ENCODE measurements at regions not wholly inside any gene's neighbourhood (a gene's known extent, or its start where the extent isn't known, plus 50 kb on each side); places are given as distances from the start of the nearest gene placed in this dataset.

- no peak for TF ChIP-seq CEBPB (IDR thresholded peaks at IDR 0.05; ENCODE audit: borderline replicate concordance, low read depth, low read length)
- TF ChIP-seq RAD21 (CRISPR knock-in tag; IDR thresholded peaks at IDR 0.05): no peak
- no peak for TF ChIP-seq CTCF (CRISPR knock-in tag; IDR thresholded peaks at IDR 0.05)
- no peak for TF ChIP-seq SRY (CRISPR knock-in tag; IDR thresholded peaks at IDR 0.05)
- no peak for TF ChIP-seq EZH2 (conservative IDR thresholded peaks at IDR 0.05; ENCODE audit: low read depth, low read length)
- no peak for TF ChIP-seq HNF4G (IDR thresholded peaks at IDR 0.05; ENCODE audit: borderline replicate concordance, low read depth, low read length)
- TF ChIP-seq HNF4G (CRISPR knock-in tag; IDR thresholded peaks at IDR 0.05; ENCODE audit: borderline replicate concordance, low read depth): no peak
- TF ChIP-seq CENPX (CRISPR knock-in tag; IDR thresholded peaks at IDR 0.05): no peak
- no peak for TF ChIP-seq MAX (IDR thresholded peaks at IDR 0.05)
- no peak for TF ChIP-seq HNRNPLL (IDR thresholded peaks at IDR 0.05; ENCODE audit: low read depth, low read length, poor library complexity, severe bottlenecking)
- no peak for TF ChIP-seq XRCC5 (optimal IDR thresholded peaks at IDR 0.05; ENCODE audit: low read length)
- no peak for TF ChIP-seq POLR2AphosphoS5 (IDR thresholded peaks at IDR 0.05; ENCODE audit: low read depth, low read length)
- no peak for TF ChIP-seq ZFP36 (IDR thresholded peaks at IDR 0.05; ENCODE audit: borderline replicate concordance, low read depth, low read length, partially characterized antibody)
- no peak for TF ChIP-seq POLR2A (IDR thresholded peaks at IDR 0.05; ENCODE audit: insufficient read depth in 1 of 2, low read depth in 2 of 2, low read length in 2 of 2)
- no peak for TF ChIP-seq ZNF530 (CRISPR knock-in tag; IDR thresholded peaks at IDR 0.05; ENCODE audit: low read depth)
Measured at GRCh38 chr3:180123928-180124327, 87.2 kb upstream of the PEX5L start.
